ENCODE measurements at regions not wholly inside any gene's neighbourhood (a gene's known extent, or its start where the extent isn't known, plus 50 kb on each side); places are given as distances from the start of the nearest gene placed in this dataset.

DNA sequence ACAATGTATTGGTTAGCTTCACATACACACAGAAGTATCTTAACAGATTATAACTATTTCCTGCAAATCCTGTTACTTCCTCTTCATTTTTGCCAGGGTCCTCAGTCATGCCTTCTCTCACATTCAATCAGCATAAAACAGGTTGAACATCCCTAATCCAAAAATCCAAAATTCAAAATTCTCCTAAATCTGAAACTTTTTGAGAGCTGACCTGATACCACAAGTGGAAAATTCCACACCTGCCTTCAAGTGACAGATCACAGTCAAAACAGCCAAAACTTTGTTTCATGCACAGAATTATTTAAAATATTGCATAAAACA, 62.9 kb upstream of the FBXO28 start:
- TF ChIP-seq, protein P1, sequence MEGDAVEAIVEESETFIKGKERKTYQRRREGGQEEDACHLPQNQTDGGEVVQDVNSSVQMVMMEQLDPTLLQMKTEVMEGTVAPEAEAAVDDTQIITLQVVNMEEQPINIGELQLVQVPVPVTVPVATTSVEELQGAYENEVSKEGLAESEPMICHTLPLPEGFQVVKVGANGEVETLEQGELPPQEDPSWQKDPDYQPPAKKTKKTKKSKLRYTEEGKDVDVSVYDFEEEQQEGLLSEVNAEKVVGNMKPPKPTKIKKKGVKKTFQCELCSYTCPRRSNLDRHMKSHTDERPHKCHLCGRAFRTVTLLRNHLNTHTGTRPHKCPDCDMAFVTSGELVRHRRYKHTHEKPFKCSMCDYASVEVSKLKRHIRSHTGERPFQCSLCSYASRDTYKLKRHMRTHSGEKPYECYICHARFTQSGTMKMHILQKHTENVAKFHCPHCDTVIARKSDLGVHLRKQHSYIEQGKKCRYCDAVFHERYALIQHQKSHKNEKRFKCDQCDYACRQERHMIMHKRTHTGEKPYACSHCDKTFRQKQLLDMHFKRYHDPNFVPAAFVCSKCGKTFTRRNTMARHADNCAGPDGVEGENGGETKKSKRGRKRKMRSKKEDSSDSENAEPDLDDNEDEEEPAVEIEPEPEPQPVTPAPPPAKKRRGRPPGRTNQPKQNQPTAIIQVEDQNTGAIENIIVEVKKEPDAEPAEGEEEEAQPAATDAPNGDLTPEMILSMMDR (IDR thresholded peaks at IDR 0.05) = no peak
- TF ChIP-seq POLR2A (IDR thresholded peaks at IDR 0.05) = no peak
